ENCODE measurements at regions not wholly inside any gene's neighbourhood (a gene's known extent, or its start where the extent isn't known, plus 50 kb on each side); places are given as distances from the start of the nearest gene placed in this dataset.
"Not testable (repeated sequence)": the region's sequence is repeated elsewhere in the genome, so short reads cannot be mapped to it uniquely, and the experiment has no call there.

DNA sequence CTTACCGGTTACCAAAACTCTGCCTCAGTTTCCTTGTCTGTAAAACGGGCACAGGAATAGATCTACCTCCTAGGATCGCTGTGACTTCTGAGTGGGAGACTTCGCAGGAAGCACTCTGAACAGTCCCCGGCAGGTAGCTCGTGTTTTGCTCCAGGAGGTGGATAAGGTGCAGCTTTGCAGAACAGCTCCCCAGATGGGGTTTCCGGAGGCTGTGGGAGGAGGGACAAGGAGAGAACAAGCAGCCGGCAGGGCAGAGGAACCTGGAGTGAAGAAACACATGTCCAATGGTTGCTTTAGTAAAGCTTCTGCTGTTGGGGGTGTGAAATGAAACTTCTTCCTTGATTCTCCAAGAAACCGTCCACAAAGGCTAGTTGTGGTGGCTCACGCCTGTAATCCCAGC lies 95.5 kb upstream of the TARDBP start:
- H3K4me3 ChIP-seq (ENCODE audit: low read depth, low read length) = no peak overlapping the region
- TF ChIP-seq, protein P1, sequence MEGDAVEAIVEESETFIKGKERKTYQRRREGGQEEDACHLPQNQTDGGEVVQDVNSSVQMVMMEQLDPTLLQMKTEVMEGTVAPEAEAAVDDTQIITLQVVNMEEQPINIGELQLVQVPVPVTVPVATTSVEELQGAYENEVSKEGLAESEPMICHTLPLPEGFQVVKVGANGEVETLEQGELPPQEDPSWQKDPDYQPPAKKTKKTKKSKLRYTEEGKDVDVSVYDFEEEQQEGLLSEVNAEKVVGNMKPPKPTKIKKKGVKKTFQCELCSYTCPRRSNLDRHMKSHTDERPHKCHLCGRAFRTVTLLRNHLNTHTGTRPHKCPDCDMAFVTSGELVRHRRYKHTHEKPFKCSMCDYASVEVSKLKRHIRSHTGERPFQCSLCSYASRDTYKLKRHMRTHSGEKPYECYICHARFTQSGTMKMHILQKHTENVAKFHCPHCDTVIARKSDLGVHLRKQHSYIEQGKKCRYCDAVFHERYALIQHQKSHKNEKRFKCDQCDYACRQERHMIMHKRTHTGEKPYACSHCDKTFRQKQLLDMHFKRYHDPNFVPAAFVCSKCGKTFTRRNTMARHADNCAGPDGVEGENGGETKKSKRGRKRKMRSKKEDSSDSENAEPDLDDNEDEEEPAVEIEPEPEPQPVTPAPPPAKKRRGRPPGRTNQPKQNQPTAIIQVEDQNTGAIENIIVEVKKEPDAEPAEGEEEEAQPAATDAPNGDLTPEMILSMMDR (IDR thresholded peaks at IDR 0.05; ENCODE audit: control insufficient read depth, extremely low read depth, insufficient read depth) = no peak
- DNase-seq (ENCODE audit: low read depth) = no peak

GRCh38 chr1:10917513-10918454 lies 94.7 kb upstream of the TARDBP start:
- no peak for DNase-seq (ENCODE audit: low read depth)
- TF ChIP-seq, protein P1 (IDR thresholded peaks at IDR 0.05; ENCODE audit: control insufficient read depth, extremely low read depth, insufficient read depth) = no peak
- no peak overlapping the region for H3K4me3 ChIP-seq (ENCODE audit: low read depth, low read length)

DNA sequence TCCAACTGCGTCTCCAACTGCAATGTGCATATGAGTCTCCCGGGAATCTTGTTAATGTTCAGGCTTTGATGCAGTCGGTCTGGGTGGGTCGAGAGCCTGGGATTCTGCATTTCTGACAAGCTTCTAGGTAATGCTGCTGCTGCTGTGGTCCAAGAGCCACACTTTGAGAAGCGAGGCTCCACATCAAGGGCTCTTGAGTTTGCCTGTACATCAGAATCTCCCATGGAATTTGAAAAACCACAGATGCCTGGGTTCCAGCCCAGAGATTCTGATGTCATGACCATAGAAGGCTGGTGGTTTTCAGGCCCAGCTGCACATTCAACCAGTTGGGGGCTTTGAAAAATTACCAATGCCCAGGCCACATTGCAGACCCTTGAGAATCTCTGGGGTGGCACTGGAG lies 93.9 kb upstream of the TARDBP start:
- TF ChIP-seq, protein P1 (IDR thresholded peaks at IDR 0.05; ENCODE audit: control insufficient read depth, extremely low read depth, insufficient read depth) = no peak
- no peak overlapping the region for H3K4me3 ChIP-seq (ENCODE audit: low read depth, low read length)

GRCh38 chr1:10920063-10920626 lies 92.3 kb upstream of the TARDBP start:
- no peak for DNase-seq (ENCODE audit: low read depth)
- TF ChIP-seq, protein P1 (IDR thresholded peaks at IDR 0.05; ENCODE audit: control insufficient read depth, extremely low read depth, insufficient read depth) = no peak
- no peak overlapping the region for H3K4me3 ChIP-seq (ENCODE audit: low read depth, low read length)

More for the DNA sequence above, 93.9 kb upstream of the TARDBP start:
- DNase-seq (ENCODE audit: low read depth) = no peak

DNA sequence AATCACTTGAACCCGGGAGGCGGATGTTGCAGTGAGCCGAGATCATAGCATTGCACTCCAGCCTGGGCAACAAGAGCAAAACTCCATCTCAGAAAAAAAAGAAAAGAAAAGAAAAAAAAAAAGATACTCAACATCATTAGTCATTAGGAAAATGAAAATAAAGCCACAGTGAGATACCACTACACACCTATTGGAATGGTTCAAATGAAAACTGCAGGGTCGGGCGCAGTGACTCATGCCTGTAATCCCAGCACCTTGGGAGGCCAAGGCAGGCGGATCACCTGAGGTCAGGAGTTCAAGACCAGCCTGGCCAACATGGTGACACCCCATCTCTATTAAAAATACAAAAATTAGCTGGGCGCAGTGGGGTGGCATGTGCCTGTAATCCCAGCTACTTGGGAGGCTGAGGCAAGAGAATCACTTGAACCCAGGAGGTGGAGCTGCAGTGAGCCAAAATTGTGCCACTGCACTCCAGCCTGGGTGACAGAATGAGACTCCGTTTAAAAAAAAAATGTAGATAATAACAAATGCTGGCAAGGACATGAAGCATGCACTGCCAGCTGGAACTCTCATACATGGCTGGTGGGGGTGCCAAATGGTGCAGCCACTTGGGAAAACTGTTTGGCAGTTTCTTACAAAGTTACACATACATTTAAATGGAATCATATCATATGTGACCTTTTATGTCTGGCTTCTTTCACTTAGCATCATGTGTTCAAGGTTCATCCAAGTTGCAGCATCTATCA lies 90.0 kb upstream of the TARDBP start:
- not testable (repeated sequence) for H3K4me3 ChIP-seq (ENCODE audit: low read depth, low read length); DNase-seq (ENCODE audit: low read depth)

GRCh38 chr1:10924030-10924429 lies 88.4 kb upstream of the TARDBP start:
- DNase-seq (ENCODE audit: low read depth) = no peak
- TF ChIP-seq, protein P1 (IDR thresholded peaks at IDR 0.05; ENCODE audit: control insufficient read depth, extremely low read depth, insufficient read depth) = no peak
- H3K4me3 ChIP-seq (ENCODE audit: low read depth, low read length) = no peak overlapping the region

DNA sequence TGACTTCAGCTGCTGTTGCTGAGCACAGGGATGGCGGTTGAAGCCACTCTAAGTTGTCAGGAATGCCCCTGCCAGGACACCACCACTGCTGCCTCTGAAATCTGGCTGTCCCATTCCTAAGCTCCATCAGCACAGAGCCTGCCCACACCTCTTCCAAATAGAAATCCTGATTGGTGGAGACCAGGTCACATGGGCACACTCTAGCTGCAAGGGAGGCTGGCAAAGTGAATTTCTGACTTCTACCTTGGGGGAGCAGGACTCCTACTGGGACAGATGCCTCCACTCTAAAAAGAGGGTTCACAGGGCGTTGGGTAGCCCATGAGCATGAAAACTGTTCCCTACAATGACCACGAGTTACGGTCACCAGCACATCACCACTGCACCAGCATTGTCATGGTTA lies 83.8 kb upstream of the TARDBP start:
- TF ChIP-seq, protein P1 (IDR thresholded peaks at IDR 0.05; ENCODE audit: control insufficient read depth, extremely low read depth, insufficient read depth) = no peak
- DNase-seq (ENCODE audit: low read depth) = no peak
- no peak overlapping the region for H3K4me3 ChIP-seq (ENCODE audit: low read depth, low read length)

Data from LNCaP clone FGC (cell line).